ENCODE measurements at regions not wholly inside any gene's neighbourhood (a gene's known extent, or its start where the extent isn't known, plus 50 kb on each side); places are given as distances from the start of the nearest gene placed in this dataset.
"Not testable (repeated sequence)": the region's sequence is repeated elsewhere in the genome, so short reads cannot be mapped to it uniquely, and the experiment has no call there.

DNA sequence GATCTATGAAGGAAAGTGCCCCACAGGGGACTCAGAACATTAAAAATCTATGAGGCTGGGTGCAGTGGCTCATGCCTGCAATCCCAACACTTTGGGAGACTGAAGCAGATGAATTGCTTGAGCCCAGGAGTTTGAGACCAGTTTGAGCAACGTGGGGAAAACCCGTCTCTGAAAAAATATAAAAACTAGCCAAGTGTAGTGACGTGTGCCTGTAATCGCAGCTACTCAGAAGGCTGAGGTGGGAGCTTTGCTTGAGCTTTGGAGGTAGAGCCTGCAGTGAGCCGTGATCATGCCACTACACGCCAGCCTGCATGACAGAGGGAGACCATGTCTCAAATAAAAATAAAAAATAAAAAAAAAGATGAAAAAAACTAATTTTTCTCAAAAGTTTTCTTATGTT is 1070.6 kb downstream of the PCDH9 start:
- FAIRE-seq (no peak), DNase-seq (ENCODE audit: insufficient read length, low spot score) (no peak)
- TF ChIP-seq, protein P1, sequence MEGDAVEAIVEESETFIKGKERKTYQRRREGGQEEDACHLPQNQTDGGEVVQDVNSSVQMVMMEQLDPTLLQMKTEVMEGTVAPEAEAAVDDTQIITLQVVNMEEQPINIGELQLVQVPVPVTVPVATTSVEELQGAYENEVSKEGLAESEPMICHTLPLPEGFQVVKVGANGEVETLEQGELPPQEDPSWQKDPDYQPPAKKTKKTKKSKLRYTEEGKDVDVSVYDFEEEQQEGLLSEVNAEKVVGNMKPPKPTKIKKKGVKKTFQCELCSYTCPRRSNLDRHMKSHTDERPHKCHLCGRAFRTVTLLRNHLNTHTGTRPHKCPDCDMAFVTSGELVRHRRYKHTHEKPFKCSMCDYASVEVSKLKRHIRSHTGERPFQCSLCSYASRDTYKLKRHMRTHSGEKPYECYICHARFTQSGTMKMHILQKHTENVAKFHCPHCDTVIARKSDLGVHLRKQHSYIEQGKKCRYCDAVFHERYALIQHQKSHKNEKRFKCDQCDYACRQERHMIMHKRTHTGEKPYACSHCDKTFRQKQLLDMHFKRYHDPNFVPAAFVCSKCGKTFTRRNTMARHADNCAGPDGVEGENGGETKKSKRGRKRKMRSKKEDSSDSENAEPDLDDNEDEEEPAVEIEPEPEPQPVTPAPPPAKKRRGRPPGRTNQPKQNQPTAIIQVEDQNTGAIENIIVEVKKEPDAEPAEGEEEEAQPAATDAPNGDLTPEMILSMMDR (IDR thresholded peaks at IDR 0.05; ENCODE audit: insufficient read depth, missing control alignments), result no peak

DNA sequence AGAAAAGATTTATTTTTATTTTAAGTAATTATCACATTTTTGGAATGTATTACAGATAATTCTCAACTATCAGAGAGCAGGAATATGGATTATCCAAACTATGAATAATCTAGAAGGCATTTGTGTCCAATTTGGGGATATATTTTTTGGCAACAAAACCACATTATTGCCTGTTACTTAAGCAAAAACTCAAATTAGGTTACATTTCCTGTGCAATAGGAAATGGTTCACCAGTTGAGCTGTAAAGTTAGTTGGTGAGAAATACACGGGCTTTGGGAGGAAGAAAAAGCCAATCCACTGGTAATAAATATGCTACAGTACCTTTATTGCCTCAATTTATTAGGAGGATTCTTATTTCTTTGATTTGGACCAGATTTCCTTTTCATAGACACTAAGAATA is 1075.2 kb downstream of the PCDH9 start:
- TF ChIP-seq, protein P1 (IDR thresholded peaks at IDR 0.05; ENCODE audit: insufficient read depth, missing control alignments), result no peak
- FAIRE-seq, result no peak
- DNase-seq (ENCODE audit: insufficient read length, low spot score), result no peak

DNA sequence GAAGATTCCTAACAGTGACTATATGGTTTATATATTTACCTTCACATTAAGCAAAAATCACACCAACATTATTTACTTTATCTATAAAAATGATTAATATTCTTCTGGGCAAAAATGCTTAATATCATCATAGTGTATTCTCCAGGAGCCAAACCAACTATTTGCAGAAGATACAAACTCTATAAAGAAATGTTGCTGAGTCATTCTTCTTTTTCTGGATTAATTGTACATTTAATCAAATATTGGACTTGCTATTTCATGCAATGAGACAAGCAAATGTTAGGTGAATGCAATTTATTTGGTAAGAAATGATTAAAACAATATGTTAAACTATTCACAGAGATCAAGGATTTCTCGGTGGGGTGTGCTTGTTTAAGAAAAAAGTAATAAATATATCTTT is 1075.8 kb downstream of the PCDH9 start:
- FAIRE-seq (no peak), DNase-seq (ENCODE audit: insufficient read length, low spot score) (no peak)
- TF ChIP-seq, protein P1 (IDR thresholded peaks at IDR 0.05; ENCODE audit: insufficient read depth, missing control alignments), result no peak

DNA sequence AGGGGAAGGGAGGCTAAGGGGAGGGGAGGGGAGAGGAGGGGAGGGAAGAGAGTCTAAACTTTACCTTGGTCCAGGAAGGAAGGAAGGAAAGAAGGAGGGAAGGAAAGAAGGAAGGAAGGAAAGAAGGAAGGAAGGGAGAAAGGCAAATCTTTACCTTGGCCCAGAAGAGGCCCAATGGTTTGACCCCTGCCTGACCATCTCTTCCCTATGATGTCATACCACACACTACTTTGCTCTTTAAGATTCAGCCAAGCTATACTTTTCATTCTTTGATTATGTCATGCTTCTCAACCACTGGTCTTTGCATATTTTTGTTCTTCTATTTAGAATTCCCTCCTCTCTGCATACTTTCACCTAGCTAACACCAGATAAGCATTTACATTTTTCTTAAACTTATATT is 1077.5 kb downstream of the PCDH9 start:
- no peak for FAIRE-seq

DNA sequence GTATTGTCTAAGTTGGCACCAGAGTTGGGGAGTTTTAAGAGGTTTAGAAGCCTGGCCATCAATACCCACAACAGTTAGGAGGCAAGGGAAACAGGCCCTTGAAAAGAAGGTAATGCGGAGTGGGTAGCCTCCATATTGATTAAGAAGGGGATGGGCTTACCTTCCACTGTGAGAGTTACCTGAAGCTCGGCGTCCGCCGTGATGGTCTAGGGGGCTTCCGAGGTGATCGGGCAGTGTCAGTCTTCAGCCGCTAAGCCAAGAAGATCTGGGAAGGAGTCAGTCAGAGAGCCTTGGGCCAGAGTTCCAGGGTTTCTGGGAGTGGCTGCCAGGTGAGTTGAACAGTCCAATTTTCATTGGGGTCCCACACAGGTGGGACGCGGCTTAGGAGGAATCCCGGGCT is 1085.8 kb downstream of the PCDH9 start:
- not testable (repeated sequence) for FAIRE-seq; DNase-seq (ENCODE audit: insufficient read length, low spot score)

More for the DNA sequence above, 1077.5 kb downstream of the PCDH9 start:
- TF ChIP-seq, protein P1 (IDR thresholded peaks at IDR 0.05; ENCODE audit: insufficient read depth, missing control alignments), result no peak
- DNase-seq (ENCODE audit: insufficient read length, low spot score), result no peak

DNA sequence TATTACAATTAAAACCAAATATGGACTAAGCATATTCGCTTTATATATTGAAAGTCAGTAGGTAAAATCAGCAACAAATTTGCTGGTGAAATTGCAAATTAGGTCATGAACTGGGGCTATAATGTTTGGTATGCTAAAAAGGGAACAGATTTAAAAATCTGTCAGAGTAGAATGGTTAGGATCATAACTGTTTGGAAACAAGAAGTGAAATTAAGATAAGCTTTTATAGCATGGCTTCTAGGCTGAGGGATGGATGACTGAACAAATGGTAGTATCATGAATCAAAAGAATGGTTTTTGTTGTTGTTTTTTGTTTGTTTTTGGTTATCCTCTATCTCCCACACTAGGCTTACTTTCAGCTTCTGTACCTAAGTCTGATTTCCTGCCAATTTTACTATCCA is 1090.4 kb downstream of the PCDH9 start:
- no peak for FAIRE-seq

DNA sequence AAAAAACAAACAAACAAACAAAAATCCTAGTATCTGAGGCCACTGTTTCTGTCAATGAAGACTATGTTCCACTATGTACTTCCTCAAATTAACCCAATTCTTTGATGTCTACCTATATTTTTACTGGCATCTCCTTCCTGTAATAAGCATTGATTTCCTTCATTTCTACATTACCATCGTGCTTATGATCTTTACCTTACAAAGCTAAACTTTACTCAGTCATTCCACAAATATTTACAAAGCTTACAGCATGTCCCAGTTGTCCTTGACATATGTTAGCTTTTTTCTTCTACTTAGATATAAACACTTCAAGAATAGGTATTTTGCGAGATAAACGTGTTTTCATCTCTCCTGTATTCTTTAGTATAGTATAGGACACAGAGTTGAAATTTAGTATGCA is 1090.9 kb downstream of the PCDH9 start:
- FAIRE-seq (no peak), DNase-seq (ENCODE audit: insufficient read length, low spot score) (no peak)
- TF ChIP-seq, protein P1 (IDR thresholded peaks at IDR 0.05; ENCODE audit: insufficient read depth, missing control alignments), result no peak

More for the DNA sequence above, 1090.4 kb downstream of the PCDH9 start:
- DNase-seq (ENCODE audit: insufficient read length, low spot score), result no peak
- TF ChIP-seq, protein P1 (IDR thresholded peaks at IDR 0.05; ENCODE audit: insufficient read depth, missing control alignments), result no peak

DNA sequence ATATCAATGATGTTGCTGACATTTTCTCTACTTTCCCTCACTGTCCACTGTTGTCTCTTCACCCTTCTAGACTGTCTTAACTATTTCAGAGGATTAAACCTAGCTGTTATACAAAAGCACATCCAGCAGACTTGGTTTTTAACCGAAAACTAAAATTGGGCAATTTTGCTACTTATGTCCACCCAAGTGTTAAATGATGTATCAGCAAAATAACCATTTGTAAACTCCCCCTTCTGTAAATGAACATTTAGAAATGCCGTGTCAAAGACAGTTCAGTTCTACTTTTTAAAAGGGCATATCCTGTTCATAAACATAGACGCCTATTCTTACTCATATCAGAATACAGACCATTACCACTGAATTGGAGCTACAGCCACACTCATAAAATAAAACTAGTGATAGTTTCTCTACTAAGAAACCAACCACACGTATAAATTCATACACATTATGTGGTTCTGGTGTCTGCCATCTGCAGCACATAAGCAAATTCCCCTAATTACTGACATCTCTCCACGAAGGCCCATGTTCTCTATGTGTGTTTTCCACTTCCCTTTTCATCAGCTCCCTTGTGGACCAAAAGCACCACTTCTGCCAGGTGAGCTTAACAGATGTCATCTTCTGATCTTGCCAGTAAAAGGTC is 1091.8 kb downstream of the PCDH9 start:
- no peak for DNase-seq (ENCODE audit: insufficient read length, low spot score)
- no peak for FAIRE-seq
- TF ChIP-seq, protein P1 (IDR thresholded peaks at IDR 0.05; ENCODE audit: insufficient read depth, missing control alignments), result no peak
